Upper lobe of left lung (tissue), 4 donors: ENCODE measurements at regions not wholly inside any gene's neighbourhood (a gene's known extent, or its start where the extent isn't known, plus 50 kb on each side); places are given as distances from the start of the nearest gene placed in this dataset.
"Not testable (repeated sequence)": the region's sequence is repeated elsewhere in the genome, so short reads cannot be mapped to it uniquely, and the experiment has no call there.

ENCODE experiments used
- CTCF ChIP-seq, 6 experiments: fragments of 450-650 bp in 4 of 6; fragments of 200-600 bp in 2 of 6; sonication (generic) in 2 of 6; IDR thresholded peaks; one replicate each; pipeline ENCODE4 v1.5.1; 2016 to 2019; ENCODE audit warnings: antibody characterized with exemption in 6 of 6
- EP300 ChIP-seq, 4 donors: sonication (generic); formaldehyde crosslinking; IDR thresholded peaks; one replicate each; pipeline ENCODE4 v1.5.1; 2017; ENCODE audit warnings: antibody characterized with exemption in 4 of 4, control low read depth in 2 of 4
- POLR2A ChIP-seq, 4 donors: fragments of 450-650 bp; IDR thresholded peaks; one replicate each; pipeline ENCODE4 v1.5.1; 2016 to 2017; ENCODE audit warnings: antibody characterized with exemption in 4 of 4, mild to moderate bottlenecking in 2 of 4

GRCh38 chr22:11059129-11059528 lies 4468.9 kb upstream of the OR11H1 start:
- TF ChIP-seq EP300, POLR2A, CTCF (IDR thresholded peaks at IDR 0.05): not testable (repeated sequence)
